ENCODE measurements at regions not wholly inside any gene's neighbourhood (a gene's known extent, or its start where the extent isn't known, plus 50 kb on each side); places are given as distances from the start of the nearest gene placed in this dataset.
A peak's percentile ranks its signal among the peaks of the same experiment; 100 is the strongest.
"Not testable (repeated sequence)": the region's sequence is repeated elsewhere in the genome, so short reads cannot be mapped to it uniquely, and the experiment has no call there.

DNA sequence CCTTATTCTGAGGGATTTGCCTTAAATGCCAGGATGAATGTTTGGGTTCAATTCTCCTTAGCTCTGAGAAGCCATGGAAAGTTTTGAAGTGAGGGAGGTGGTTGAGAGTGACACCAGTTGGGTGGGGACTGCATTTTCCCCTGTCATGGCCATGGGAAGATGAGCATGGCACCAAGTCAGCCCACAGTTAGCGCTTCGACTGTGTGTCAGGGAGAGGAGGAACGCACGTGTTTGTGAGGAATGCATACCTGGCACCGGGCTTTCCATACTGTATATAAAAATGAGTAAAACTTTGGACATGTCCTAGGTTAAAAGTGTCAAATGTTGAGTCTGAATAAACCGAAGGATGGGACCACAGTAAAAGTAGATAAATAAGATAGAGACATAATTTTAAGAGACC lies 187.5 kb upstream of the KL start:
- no peak for DNase-seq (ENCODE audit: low read depth)

DNA sequence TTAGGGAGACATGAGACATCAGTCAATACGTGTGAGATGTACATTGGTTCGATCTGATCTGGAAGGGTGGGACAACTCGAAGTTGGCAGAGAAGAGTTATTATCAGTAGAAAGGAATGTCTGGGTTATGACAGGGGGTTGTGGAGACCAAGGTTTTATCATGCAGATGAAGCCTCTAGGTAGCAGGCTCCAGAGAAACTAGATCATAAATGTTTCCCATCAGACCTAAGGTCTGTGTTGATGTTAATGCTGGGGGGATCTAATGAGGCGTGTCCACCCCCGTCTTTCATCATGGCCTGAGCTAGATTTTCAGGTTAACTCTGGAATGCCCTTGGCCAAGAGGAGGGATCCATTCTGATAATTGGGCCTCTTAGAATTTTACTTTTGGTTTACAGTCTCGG lies 187.0 kb upstream of the KL start:
- no peak for DNase-seq (ENCODE audit: low read depth)

DNA sequence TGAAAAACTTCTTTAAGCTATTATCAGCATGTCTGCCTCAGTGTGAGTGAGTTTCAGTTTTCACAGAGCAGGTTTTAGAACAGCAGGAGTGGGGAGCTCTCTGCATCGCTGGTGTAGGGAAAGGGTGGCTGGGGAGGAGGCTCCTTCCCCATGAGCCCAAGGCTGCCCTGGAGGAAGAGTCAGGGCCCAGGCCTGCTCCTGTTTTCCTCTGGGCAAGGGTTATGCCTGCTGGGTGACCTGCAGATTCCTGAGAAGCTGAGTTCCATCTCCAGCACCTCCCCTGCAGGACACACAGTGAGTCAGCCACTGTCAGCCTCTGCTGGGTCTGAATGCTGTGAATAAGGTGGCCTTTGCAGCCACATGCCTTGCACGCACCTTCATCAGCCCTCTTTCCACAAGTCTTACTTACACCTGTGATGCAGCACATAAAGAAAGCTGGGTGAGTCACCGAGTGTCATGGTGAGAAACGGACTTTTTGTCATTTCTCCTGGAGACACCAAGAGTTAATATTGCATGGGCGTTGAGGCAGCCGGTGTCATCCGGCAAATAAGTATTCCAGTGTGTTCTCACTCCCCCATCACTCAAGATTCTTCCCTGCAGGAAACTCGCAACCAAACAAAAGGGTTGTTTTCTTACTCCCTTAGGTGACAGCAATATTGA lies 186.4 kb upstream of the KL start:
- DNase-seq (ENCODE audit: low read depth) = peak; percentile 26

DNA sequence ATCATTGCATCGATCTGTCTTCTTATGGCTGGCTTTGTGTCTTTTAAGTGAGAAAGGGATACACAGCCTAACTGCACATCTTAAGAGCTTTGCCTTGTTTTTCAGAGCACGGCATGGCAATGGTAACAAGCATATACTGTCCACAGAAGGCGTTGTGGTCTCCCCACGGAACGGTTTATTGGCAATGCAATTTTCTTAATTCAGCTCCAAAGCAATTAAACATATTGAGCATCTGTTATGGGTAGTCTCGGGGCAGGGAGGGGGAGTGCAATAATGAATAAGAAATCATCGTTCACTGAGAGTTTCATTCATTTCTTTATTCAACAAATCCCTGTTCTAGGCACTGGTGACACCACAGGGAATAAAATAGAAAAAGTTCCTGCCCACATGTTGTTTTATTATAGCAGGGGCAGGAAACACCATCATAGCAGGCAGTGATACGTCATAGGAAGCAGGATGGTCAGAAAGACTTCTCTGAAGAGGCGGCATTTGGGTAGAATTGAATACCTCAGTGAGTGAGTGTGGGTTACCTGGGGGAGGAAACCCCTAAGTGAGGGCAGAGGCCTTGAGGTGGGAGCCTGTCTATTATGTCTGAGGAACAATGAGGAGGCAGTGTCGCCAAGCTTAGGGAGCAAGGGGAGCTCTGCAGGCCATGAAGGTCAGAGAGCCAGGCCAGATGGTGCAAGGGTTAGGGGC lies 185.7 kb upstream of the KL start:
- DNase-seq (ENCODE audit: low read depth) = no peak

DNA sequence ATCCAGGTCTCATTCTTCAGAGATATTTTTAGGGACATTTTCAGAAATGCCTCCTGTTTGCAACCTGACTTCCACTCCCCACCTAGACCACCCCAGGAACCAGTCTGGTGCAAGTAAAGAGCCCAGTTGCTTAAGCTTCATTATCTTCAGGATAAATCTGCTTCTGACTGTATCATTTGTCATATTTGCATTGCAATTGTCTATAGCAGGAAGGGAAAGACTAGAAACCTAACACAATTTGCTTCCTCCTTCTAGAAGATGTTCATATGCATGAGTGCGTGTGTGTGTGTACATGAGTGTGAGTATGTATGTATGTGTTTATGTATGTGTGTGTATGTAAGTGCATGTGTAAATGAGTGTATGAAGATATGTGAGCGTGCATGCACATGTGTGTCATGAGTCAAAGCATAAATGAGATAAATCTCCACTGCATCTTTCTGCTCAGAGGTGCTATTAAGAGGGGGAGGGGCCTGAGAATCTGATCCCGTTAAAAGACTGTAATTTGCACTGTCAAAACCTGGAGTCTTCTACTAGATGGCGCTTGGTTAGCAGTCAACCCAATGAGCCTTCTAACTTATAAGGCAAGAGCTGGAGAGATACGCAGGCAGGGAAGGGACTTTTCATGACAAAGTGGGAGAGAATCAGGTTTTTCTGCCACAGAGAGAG lies 178.8 kb upstream of the KL start:
- DNase-seq (ENCODE audit: low read depth) = no peak

DNA sequence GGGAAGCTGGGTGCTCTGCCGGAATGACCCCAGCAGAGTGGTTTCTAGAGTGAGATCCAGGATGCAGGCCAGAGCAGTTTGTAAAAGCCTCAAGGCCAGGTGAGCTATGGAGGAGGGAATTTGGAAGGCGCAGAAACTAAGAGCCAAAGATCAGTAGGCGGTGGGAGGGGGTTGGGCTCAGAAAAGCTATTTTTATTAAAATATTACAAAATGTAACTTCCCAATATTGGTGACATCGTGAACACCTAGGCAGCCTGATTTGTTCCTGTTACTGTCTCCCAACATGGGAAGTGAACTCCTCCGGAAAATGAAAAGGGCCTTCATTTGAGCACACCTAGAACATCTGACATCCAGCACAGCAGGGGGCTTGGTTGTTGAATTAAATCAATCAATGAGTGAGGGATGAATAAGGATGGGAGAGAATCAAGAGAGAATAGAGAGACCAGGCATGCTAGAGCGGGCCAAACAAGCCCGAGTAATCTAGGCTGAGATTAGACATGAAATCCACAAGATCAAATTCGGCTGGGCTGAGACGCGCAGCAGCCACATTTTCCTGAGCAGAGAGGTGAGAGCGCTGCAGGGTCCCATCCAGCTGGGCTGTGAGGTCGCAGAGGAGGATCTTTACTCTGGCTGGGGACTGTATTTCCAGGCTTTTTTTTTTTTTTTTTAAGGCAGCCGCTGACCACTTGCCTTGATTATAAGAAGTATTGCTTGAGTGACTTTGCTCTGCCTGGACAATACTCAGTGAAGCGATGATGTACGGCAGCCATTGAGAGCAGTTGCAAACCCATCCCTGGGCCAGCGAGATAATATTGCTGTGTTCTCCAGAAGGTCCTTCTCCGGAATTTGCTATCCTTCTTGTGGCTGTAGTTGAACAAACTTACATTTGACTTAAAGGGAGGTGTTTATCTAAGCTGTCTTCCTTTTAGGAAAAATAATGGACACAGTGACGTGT lies 178.0 kb upstream of the KL start:
- DNase-seq (ENCODE audit: low read depth) = no peak

DNA sequence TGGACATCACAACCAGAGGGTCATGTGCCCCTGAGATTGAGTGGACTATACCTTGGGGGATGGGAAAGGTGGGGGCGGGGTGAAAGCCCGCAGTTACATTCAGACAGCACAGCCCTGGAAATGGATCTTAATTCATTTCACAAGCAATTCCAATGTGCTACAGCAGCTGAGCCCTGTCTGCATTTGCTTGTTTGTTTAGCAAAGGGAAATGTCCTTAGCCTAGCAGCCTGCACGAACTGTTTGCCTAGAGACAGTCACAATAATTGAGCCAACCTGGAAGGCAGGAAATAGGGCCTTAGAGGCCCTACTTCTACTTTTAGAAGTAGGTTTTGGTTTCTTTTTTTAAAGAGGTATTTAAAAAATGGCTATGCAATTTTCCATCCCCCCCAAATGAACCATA lies 177.3 kb upstream of the KL start:
- peak; percentile 5 for DNase-seq (ENCODE audit: low read depth)

DNA sequence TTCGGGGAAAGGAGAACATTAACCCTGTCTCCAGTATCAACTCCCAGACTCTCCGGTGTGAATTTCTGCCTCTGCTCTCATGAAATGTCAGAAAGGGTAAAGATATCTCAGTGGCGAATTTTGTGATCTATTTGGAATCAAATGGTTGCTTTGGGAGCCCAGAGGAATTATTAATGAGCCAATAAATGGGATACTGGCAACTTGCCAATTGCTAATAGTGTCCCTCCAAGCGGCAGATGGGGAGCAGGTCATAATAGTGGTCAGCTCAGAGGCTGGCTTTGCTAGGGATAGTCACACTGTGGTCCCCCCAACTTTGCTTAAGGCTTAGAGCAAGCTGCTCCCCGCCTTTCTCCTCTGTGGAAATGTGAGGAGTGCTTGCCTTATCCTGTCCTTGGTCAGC lies 176.1 kb upstream of the KL start:
- no peak for DNase-seq (ENCODE audit: low read depth)

DNA sequence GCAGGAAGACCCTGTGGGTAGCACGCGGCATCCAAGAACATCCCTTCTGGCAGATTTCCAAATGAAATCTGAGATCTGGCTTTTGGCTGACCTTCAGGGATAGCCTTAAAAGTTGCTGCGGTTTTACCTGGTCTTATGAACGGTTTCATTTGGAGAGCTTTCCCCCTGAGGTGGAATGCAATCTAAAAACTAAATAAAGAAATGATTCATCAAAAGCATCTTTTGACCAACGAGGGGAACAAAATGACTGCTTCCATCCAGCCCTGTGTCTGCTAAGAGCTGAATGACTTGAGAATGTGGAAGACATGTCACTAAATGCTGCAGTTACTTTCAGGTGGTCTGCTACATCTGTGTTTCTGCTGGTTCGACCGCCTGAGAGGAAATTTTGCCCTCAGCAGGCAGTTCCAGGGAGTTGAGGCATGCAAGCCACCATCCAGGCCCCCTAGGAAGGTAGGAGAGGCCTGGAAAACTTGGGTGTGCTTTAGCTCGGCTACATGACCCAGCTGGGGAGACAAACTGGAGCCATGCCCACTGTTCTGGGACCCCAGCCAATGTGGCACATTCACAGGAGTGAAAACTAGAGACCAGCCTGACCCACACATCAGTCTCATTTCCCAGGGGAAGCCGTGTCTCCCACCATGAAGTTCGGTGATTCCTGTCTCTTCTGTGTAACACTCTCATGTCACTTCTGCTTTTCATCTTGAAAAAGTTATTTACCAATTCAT lies 175.1 kb upstream of the KL start:
- no peak for DNase-seq (ENCODE audit: low read depth)

DNA sequence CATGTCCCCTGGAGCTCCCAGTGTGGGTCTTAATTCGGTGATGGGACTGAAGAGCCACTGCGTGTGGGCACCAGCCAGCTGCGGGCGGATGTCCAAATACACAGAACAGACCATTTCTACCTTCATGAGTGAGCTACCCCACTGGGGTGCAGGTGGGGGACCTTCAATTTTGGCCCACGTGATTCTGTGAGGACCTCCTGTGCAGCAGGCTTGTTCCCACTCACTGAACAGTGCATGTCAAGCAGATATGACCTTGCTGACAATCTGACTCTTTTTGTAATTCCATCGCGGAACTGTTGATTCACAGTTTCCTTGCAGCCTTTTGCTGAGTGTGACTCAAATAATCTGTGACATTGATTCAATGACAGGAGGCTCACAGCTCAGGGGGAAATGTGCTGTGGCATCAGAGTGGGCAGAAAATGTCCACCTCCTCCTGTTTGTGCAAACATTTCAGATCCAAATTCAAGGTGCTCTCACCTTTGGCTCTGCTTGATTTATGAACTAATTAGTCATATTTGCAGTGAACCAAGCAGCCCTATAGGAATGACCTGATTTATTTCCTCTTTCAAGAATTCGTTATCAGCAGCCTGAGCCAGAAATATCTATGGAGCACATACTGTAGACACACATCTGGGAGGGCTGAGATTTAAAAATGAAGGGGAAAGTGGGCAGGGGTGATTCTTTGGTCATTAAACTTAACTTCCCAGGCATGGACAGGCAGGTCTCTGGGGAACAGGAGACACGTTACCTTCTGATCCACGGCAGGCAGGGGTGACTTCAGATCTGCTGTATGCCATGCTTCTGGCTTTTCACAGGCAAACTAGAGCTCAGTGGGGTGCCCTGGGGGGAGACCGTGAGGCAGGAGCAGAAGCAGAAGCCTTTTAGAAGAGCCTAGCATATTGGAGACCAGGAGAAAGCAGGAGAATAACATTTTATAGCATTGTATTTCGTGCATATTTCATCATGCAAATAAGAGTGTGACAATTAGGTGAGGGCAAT lies 170.0 kb upstream of the KL start:
- no peak for DNase-seq (ENCODE audit: low read depth)

DNA sequence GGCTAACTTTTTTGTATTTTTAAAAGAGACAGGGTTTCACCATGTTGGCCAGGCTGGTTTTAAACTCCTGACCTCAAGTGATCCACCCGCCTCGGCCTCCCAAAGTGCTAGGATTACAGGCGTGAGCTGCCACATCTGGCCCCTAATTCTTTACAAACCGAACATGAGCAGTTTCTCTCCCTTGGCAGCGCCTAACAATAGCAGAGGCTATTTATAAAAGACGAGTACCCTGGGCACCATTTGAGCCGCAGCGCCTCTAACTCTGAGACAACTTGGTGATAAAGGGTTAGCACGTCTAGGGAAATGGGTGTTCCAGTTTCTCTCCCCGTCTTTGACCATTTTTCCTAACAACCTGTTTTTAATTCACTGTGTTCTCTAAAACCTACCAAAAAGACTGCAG lies 168.2 kb upstream of the KL start:
- not testable (repeated sequence) for DNase-seq (ENCODE audit: low read depth)

DNA sequence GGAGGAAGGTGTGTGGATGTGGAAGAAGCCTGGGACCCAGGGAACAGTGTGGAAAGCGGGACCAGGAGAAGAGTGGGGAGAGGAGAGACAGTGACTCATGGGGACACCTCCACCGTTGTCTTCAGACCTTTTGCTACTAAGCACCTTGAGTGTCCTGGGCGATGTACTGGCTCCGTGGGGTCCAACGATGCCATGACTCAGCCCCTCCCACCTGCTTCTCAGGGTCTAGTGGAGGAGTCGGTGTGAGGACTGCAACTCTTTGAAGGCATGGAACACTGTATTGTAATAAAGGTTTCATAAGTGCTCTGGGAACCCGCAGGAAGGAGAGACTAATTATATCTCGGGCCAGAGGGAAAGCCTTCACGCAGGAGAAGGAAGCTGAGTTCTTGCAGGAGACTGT lies 166.9 kb upstream of the KL start:
- DNase-seq (ENCODE audit: low read depth) = no peak

DNA sequence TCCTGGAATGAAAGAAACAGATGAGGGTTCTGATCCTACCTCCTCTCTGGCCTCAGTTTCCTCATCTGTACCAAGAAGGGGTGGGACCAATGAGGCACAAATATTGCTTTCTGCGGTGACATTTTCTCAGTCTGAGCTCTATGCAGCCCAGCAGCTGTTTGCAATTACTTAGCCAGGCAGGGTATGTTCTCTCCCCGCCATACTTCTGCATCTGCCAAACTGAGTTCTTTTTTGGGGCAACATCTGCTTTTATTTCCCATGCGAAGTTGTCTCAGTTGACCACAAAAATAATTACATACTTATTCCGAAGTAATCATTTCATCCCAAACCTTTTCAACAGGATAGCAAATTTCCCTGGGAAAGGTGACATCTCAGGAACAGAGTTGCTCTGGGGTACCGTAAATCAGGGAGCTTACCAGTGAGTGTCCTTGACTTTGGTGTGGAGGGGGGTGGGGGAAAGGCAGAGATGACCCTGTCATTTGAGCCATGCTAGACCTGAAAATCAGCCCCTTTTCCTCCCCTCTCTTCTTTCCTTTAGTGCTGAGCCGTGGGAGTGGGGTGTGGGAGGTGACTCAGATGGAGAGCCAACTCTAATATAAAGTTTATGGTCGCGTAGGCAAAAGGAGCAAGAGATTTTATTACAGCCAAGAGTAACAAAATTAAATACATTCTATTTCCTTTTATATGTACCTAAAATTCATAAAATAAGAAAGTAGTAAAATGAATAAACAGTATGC lies 165.7 kb upstream of the KL start:
- no peak for DNase-seq (ENCODE audit: low read depth)

DNA sequence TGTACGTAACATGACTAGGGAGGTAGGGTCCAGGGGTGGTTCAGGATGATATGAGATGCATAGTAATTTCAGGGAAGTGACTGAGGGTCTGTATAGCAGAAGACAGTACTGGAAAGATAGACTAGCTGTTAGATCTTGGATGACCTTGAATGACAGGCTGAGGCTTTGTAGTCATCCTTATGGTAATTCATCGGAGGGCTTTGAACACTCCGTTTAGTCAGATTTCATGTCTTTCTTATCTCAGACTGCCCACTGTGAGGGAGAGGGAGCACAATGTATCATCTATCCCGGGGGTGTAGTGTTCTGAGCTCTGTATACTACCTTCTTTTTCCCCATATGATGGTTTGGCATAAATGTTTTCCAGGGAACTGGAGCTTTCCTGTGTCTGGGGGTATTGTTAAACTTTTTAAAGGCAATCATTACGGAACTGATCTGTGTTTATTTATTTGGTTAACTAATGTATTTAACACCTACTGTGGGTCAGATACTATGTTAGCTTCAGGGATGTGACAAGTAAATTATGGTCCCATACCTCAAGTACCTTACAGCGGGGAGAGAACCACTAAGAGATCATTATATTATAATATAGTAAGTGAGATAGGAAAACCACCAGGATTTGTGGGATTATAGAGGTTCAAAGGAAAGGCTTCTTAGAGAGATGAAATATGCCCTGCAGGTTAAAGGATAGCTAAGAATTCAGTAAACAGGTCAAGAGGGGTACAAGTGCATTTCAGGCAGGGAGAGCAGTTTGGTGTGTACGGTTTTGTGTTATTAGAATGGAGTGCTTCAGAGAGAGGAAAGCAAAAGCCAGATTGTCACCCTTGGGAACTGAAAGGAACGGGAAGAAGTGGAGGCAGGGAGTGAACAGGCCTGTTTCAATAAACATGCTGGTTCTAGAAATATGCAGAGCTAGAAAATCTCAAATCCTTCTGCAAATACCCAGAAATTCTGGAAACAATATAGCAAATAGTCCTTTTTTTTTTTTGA lies 164.8 kb upstream of the KL start:
- DNase-seq (ENCODE audit: low read depth) = no peak

DNA sequence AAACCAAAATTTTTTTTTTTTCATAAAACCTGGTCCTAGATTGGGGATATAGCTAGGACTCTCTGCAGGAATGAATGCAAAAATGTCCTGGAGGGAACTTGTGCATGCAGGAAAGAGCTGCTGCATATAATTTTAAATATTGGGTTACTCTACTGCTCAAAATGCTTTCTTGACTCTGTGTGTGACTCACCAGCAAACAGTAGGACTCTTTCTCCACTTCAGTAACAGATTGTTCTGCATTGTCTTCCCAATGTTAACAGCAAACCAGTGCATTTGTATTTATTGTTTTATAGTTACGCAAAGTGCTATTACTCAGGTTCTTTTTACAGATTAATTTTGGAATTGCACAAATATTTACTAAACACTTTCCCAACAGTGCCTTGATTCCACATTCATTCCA lies 163.7 kb upstream of the KL start:
- DNase-seq (ENCODE audit: low read depth) = peak; percentile 14

DNA sequence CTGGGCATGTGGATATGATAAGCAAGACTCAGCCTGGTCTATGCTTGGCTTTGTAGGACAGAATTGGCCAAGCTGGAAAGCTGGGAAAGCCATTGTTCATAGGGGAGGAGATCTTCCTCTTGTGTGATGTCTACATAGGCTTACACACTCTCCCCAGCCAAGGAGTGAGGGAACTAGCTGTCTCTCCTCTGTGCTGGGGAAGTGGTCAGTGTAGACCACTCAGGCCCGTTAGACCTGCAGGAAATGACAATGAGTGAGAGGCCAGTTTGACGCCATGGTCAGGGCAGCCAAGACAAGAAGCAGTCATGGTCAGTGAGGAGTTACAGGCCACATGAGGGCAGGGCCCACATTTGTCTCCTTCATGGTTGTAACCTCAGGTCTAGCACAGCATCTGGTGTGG lies 159.1 kb upstream of the KL start:
- no peak for DNase-seq (ENCODE audit: low read depth)

DNA sequence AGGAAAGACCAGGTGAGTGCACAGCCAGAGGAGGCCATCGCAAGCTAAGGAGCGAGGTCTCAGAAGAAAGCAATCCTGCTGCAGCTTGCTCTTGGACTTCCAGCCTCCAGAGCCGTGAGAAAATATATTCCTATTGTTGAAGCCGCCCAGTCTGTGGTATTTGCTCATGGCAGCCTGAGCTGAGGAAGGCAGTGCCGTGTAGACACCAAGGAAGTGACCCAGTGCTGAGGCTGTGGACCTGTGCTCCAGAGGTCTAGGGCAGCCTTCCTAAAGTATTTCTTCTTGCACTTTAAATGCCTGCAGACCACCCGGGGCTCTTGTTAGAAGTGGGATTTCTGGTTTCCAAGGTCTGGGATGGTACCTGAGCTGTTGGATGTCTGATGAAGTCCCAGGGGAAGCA lies 158.5 kb upstream of the KL start:
- DNase-seq (ENCODE audit: low read depth) = no peak

DNA sequence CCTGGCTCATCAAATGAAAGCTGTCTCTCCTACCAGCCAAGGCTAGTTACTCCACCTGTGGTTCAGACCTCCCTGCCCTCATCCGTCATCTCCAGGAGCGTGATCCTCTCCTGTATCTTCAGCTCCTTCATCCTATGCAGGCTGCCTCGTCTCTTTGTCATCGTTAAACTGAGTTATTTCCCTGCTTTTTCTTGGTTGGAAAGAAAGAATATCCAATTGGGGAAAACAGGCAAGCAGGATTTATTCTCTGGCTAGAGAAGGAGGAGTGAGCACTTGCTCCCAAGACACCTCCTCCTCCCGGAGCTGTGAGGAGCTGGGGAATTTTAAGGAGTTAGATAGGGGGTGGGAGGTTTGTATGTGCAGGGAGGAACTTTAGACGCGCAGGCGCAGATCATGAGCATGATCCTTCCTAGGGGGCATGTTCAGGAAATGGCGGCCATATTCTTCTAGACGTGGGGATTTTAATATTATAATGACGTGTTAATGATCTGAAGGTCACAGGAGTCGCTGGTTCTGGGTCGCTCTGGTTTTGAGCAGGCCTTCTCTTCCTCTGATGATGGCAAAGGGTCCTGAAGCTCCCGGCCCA lies 156.4 kb upstream of the KL start:
- no peak for DNase-seq (ENCODE audit: low read depth)

All from LHCN-M2 (cell line).